ENCODE measurements at regions not wholly inside any gene's neighbourhood (a gene's known extent, or its start where the extent isn't known, plus 50 kb on each side); places are given as distances from the start of the nearest gene placed in this dataset.

DNA sequence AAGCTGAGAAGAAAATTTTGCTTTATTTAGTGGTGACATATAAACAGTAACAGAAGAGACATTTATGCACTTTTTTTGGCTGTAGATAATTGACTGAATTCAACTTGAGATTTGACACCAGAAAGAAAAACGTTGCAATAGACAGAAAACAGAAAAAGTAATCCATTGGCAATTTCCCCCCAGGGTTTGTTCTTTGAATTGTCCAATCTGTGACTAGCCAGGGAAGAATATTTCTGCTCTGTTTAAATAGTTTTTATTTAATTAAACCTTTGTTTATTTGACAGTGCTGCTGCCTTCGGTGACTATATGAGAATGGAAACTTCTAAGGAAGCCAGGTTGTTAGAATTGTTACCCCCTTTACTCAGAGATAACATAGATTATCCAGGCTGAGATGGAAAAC is 210.6 kb downstream of the DEPDC1B start:
- Histone ChIP-seq H2AFZ (no peak overlapping the region), H3K4me2 (peak overlapping the region; percentile 26), H3K4me1 (ENCODE audit: insufficient read depth) (peaks cover 3% of the 10 kb centered on the region), H4K20me1 (ENCODE audit: insufficient read depth, poor library complexity, severe bottlenecking) (no peaks in the 10 kb centered on the region), H3K27ac (peak overlapping the region; percentile 74), H3K9me2 (replicated peaks; ENCODE audit: insufficient read depth) (no peaks in the 10 kb centered on the region), H3K36me3 (replicated peaks; ENCODE audit: insufficient read depth, low read depth) (no peaks in the 10 kb centered on the region), H3K9me3 (ENCODE audit: low read depth) (no peaks in the 10 kb centered on the region), H3K27me3 (no peaks in the 10 kb centered on the region), H3K4me3 (no peak overlapping the region), H3K79me2 (no peaks in the 10 kb centered on the region)
- 49% methylated on average over 2 of the region's 2 CpGs for WGBS (ENCODE audit: low lambda C conversion rate, missing lambda C conversion rate)
- TF ChIP-seq, protein P1, sequence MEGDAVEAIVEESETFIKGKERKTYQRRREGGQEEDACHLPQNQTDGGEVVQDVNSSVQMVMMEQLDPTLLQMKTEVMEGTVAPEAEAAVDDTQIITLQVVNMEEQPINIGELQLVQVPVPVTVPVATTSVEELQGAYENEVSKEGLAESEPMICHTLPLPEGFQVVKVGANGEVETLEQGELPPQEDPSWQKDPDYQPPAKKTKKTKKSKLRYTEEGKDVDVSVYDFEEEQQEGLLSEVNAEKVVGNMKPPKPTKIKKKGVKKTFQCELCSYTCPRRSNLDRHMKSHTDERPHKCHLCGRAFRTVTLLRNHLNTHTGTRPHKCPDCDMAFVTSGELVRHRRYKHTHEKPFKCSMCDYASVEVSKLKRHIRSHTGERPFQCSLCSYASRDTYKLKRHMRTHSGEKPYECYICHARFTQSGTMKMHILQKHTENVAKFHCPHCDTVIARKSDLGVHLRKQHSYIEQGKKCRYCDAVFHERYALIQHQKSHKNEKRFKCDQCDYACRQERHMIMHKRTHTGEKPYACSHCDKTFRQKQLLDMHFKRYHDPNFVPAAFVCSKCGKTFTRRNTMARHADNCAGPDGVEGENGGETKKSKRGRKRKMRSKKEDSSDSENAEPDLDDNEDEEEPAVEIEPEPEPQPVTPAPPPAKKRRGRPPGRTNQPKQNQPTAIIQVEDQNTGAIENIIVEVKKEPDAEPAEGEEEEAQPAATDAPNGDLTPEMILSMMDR (IDR thresholded peaks at IDR 0.05; ENCODE audit: poor library complexity), result no peak
- TF ChIP-seq EZH2 (IDR thresholded peaks at IDR 0.05; ENCODE audit: borderline replicate concordance) (no peak), EZH2phosphoT487 (IDR thresholded peaks at IDR 0.05; ENCODE audit: low read depth, severe bottlenecking, unreplicated experiment) (no peak)
- no peak for DNase-seq (ENCODE audit: low spot score)

DNA sequence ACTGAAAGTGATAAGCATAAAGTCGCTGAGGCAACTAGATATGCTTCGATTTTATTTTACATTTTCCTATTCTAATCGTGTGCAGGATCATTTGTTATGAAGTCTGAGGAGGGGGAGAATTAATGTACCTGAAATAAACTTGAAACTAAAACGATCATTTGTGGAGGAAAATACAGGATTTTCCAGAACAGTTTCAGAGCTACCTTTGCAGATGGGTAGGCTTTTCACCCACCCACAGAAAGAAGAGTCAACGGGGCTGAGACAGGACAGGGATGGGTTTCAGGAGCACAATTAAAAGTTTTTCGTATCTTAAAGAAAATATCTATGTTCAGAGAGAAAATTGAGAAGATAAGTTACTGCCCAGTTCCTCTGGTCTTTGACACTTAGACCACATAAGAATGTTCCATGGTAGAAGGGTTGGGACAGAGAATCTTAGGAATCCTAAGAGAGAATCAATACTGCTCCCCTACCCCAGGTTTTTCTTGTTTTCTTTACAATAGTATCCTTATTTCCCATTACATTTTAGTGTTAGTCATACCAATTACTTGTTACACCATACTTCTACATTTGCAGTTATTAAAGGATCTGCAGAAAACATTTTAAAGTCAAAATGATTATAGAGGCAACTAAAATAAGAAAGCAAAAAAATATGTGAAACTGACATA is 211.4 kb downstream of the DEPDC1B start:
- TF ChIP-seq, protein P1 (IDR thresholded peaks at IDR 0.05; ENCODE audit: poor library complexity), result no peak
- no peak for TF ChIP-seq EZH2 (IDR thresholded peaks at IDR 0.05; ENCODE audit: borderline replicate concordance)
- no peak for TF ChIP-seq EZH2phosphoT487 (IDR thresholded peaks at IDR 0.05; ENCODE audit: low read depth, severe bottlenecking, unreplicated experiment)
- H3K4me2 ChIP-seq, result peak overlapping the region; percentile 62
- peak overlapping the region; percentile 74 for H3K27ac ChIP-seq
- H3K27me3 ChIP-seq, result no peaks in the 10 kb centered on the region
- no peak for DNase-seq (ENCODE audit: low spot score)
- H3K4me3 ChIP-seq, result no peak overlapping the region
- H3K36me3 ChIP-seq (replicated peaks; ENCODE audit: insufficient read depth, low read depth), result no peaks in the 10 kb centered on the region
- H3K9me3 ChIP-seq (ENCODE audit: low read depth), result no peaks in the 10 kb centered on the region
- WGBS (ENCODE audit: low lambda C conversion rate, missing lambda C conversion rate), result 84% methylated on average over 6 of the region's 6 CpGs
- no peaks in the 10 kb centered on the region for H3K79me2 ChIP-seq
- no peaks in the 10 kb centered on the region for H3K9me2 ChIP-seq (replicated peaks; ENCODE audit: insufficient read depth)
- peaks cover 3% of the 10 kb centered on the region for H3K4me1 ChIP-seq (ENCODE audit: insufficient read depth)
- H2AFZ ChIP-seq, result no peak overlapping the region
- no peaks in the 10 kb centered on the region for H4K20me1 ChIP-seq (ENCODE audit: insufficient read depth, poor library complexity, severe bottlenecking)

DNA sequence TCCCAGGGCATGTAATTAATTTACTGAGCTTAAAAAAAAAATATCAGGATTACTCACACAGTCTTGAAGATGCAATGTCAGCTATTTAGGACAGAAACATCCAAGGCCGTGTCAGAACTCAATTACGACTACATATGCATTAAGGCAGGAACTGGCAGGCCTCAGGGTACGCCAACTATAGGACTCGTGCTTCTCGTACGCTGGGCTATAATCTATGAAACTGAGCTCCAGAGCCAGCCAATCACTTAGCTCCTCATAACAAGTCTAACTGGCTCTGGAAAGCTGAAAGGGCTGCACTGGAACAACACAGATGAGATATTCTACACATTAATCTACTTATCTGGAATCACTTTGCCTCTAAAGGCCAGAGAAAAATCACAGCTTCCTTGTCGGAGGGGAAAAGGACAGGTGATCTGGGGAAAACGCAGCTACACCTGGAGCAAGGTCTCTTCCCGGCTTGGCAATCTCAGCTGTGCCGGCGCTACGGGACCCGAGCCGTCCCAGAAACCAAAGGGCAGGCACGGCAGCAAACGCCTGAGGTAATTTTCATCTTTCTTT is 212.0 kb downstream of the DEPDC1B start:
- H3K36me3 ChIP-seq (replicated peaks; ENCODE audit: insufficient read depth, low read depth), result no peaks in the 10 kb centered on the region
- no peak overlapping the region for H2AFZ ChIP-seq
- H3K4me1 ChIP-seq (ENCODE audit: insufficient read depth), result peaks cover 3% of the 10 kb centered on the region
- no peaks in the 10 kb centered on the region for H3K27me3 ChIP-seq
- H3K4me3 ChIP-seq, result no peak overlapping the region
- H3K4me2 ChIP-seq, result peak overlapping the region; percentile 62
- no peak for TF ChIP-seq EZH2phosphoT487 (IDR thresholded peaks at IDR 0.05; ENCODE audit: low read depth, severe bottlenecking, unreplicated experiment)
- TF ChIP-seq, protein P1 (IDR thresholded peaks at IDR 0.05; ENCODE audit: poor library complexity), result no peak
- no peak for TF ChIP-seq EZH2 (IDR thresholded peaks at IDR 0.05; ENCODE audit: borderline replicate concordance)
- H3K27ac ChIP-seq, result peak overlapping the region; percentile 74
- WGBS (ENCODE audit: low lambda C conversion rate, missing lambda C conversion rate), result 64% methylated on average over 16 of the region's 16 CpGs
- no peaks in the 10 kb centered on the region for H3K9me2 ChIP-seq (replicated peaks; ENCODE audit: insufficient read depth)
- no peaks in the 10 kb centered on the region for H4K20me1 ChIP-seq (ENCODE audit: insufficient read depth, poor library complexity, severe bottlenecking)
- DNase-seq (ENCODE audit: low spot score), result peak; percentile 46
- H3K79me2 ChIP-seq, result no peaks in the 10 kb centered on the region
- H3K9me3 ChIP-seq (ENCODE audit: low read depth), result no peaks in the 10 kb centered on the region
